ENCODE measurements at regions not wholly inside any gene's neighbourhood (a gene's known extent, or its start where the extent isn't known, plus 50 kb on each side); places are given as distances from the start of the nearest gene placed in this dataset.

DNA sequence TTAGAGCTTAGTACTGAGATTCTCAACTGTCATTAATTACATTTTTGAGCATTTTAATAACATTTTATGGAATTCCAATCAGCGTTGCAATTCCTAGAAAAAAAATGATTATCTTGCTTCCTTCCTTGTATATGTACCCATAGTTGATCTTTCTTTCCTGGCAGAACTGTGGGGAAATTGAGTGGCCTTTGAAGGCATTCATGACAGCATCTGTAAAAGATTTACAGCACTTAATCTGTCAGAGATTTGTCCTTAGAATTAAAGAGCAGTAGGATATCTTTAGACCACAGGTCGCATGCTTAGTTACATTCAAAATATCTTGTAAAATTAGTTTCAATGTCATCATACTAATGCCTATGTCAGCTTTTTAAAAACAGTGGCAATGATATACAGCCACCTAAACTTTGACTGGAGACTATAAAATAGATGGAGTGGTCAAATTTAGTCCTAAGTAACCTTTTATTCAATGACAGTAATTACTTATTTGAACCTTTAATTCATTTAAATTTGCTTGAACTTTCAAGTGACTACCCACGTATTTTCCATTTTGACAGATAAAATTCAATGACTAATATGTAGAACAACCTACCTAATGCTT, 692.0 kb downstream of the NCAM2 start:
- TF ChIP-seq, protein P1, sequence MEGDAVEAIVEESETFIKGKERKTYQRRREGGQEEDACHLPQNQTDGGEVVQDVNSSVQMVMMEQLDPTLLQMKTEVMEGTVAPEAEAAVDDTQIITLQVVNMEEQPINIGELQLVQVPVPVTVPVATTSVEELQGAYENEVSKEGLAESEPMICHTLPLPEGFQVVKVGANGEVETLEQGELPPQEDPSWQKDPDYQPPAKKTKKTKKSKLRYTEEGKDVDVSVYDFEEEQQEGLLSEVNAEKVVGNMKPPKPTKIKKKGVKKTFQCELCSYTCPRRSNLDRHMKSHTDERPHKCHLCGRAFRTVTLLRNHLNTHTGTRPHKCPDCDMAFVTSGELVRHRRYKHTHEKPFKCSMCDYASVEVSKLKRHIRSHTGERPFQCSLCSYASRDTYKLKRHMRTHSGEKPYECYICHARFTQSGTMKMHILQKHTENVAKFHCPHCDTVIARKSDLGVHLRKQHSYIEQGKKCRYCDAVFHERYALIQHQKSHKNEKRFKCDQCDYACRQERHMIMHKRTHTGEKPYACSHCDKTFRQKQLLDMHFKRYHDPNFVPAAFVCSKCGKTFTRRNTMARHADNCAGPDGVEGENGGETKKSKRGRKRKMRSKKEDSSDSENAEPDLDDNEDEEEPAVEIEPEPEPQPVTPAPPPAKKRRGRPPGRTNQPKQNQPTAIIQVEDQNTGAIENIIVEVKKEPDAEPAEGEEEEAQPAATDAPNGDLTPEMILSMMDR (IDR thresholded peaks at IDR 0.05): no peak
- no peak for TF ChIP-seq POLR2A (IDR thresholded peaks at IDR 0.05)
